ENCODE measurements at regions not wholly inside any gene's neighbourhood (a gene's known extent, or its start where the extent isn't known, plus 50 kb on each side); places are given as distances from the start of the nearest gene placed in this dataset.

- TF ChIP-seq, protein P1, sequence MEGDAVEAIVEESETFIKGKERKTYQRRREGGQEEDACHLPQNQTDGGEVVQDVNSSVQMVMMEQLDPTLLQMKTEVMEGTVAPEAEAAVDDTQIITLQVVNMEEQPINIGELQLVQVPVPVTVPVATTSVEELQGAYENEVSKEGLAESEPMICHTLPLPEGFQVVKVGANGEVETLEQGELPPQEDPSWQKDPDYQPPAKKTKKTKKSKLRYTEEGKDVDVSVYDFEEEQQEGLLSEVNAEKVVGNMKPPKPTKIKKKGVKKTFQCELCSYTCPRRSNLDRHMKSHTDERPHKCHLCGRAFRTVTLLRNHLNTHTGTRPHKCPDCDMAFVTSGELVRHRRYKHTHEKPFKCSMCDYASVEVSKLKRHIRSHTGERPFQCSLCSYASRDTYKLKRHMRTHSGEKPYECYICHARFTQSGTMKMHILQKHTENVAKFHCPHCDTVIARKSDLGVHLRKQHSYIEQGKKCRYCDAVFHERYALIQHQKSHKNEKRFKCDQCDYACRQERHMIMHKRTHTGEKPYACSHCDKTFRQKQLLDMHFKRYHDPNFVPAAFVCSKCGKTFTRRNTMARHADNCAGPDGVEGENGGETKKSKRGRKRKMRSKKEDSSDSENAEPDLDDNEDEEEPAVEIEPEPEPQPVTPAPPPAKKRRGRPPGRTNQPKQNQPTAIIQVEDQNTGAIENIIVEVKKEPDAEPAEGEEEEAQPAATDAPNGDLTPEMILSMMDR (IDR thresholded peaks at IDR 0.05; ENCODE audit: low read depth, low read length), result no peak
- TF ChIP-seq, protein P2, sequence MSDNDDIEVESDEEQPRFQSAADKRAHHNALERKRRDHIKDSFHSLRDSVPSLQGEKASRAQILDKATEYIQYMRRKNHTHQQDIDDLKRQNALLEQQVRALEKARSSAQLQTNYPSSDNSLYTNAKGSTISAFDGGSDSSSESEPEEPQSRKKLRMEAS (IDR thresholded peaks at IDR 0.05; ENCODE audit: low read depth, low read length), result no peak
- no peak for TF ChIP-seq POLR2A (IDR thresholded peaks at IDR 0.05; ENCODE audit: extremely low read depth, insufficient read length)
Observed at GRCh38 chr17:79163071-79163470, 88.4 kb downstream of the ENGASE start.
